ENCODE measurements at regions not wholly inside any gene's neighbourhood (a gene's known extent, or its start where the extent isn't known, plus 50 kb on each side); places are given as distances from the start of the nearest gene placed in this dataset.

GRCh38 chr13:47508527-47509228, 492.4 kb downstream of the SUCLA2 start:
- no peak for TF ChIP-seq CTCF (IDR thresholded peaks at IDR 0.05)
- no peak for TF ChIP-seq POLR2A (IDR thresholded peaks at IDR 0.05)
